T-helper 2 cell treated with Interferon-gamma antibody and Interleukin-4, amounts not matched to agents 5 μg/mL and 100 μg/mL, for 36 hours (primary cell): ENCODE measurements at regions not wholly inside any gene's neighbourhood (a gene's known extent, or its start where the extent isn't known, plus 50 kb on each side); places are given as distances from the start of the nearest gene placed in this dataset.
"Not testable (repeated sequence)": the region's sequence is repeated elsewhere in the genome, so short reads cannot be mapped to it uniquely, and the experiment has no call there.

Source experiments
- DNase-seq: peaks from one replicate; pipeline ENCODE4 v3.0.0; 2021; ENCODE audit warnings: low spot score
- H3K27ac Mint-ChIP-seq: one replicate; pipeline ENCODE4 v1.8.0; 2021; ENCODE audit warnings: mild to moderate bottlenecking, mixed read lengths
- H3K27me3 Mint-ChIP-seq: one replicate; pipeline ENCODE4 v1.8.0; 2021; ENCODE audit warnings: low read depth, mixed read lengths
- H3K36me3 Mint-ChIP-seq: one replicate; pipeline ENCODE4 v1.8.0; 2021; ENCODE audit warnings: low read depth, mixed read lengths
- H3K4me1 Mint-ChIP-seq: one replicate; pipeline ENCODE4 v1.8.0; 2021; ENCODE audit warnings: low read depth, mixed read lengths
- H3K4me3 Mint-ChIP-seq: one replicate; pipeline ENCODE4 v1.8.0; 2022; ENCODE audit warnings: mild to moderate bottlenecking, moderate library complexity, mixed read lengths
- H3K9me3 Mint-ChIP-seq: one replicate; pipeline ENCODE4 v1.8.0; 2021; ENCODE audit warnings: mixed read lengths

DNA sequence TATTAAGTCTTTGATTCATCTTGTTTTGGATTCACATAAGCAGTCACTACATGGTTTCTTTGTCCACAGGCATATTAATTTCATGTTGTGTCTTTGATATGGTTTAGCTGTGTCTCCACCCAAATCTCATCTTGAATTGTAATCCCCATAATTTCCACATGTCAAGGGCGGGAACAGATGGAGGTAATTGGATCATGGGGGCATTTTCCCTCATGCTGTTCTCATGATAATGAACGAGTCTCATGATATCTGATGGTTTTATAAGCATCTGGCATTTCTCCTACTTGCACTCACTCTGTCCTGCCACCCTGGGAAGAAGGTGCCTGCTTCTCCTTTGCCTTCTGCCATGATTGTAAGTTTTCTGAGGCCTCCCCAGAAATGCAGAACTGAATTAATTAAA, 1811.2 kb upstream of the PCDH10 start:
- no peak for DNase-seq
- Mint-ChIP-seq H3K36me3 (no peaks in the 10 kb centered on the region), H3K9me3 (no peaks in the 10 kb centered on the region), H3K4me3 (no peak overlapping the region), H3K27me3 (no peaks in the 10 kb centered on the region), H3K27ac (no peak overlapping the region), H3K4me1 (no peaks in the 10 kb centered on the region)

DNA sequence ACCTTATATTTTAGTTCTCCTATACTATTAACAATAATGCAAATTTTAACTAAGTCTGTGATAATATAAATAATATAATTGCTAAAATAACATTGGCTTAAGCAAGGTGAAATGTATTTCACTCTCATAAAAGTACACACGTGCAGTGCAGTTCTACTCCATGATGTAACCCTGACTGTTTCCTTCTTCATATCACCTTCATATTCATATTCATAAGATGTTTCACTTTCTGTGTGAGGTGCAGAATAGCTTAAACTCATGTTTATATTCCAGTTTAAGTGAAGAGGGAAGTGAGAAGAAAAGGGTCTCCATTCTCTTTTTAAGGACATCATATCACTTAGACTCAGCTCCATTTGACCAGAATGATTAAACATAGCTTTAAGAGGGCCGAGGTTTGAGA, 1810.0 kb upstream of the PCDH10 start:
- Mint-ChIP-seq H3K36me3 (no peaks in the 10 kb centered on the region), H3K4me3 (no peak overlapping the region), H3K4me1 (no peaks in the 10 kb centered on the region), H3K27me3 (no peaks in the 10 kb centered on the region), H3K9me3 (no peaks in the 10 kb centered on the region), H3K27ac (no peak overlapping the region)
- DNase-seq, result no peak

DNA sequence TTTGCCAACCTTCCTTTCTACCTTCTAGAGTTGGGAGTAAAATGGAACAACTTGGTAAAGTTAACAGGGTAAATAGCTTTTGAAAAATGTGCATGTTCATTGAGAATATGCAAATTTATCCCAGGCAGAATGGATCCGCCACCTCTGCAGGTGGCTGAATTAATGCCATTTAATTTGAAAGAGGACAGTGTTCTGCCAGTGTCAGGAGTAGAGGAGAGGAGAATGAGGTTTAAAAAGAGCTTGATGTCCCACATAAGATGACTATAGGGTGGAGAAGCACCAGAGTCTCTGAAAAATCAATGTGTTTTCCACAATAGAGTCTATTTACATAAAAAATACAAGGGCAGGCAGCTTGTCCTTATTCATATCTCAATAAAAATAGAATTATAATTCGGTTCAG, 1804.3 kb upstream of the PCDH10 start:
- no peak overlapping the region for H3K4me3 Mint-ChIP-seq
- DNase-seq, result no peak
- no peaks in the 10 kb centered on the region for H3K27me3 Mint-ChIP-seq
- peaks cover 3% of the 10 kb centered on the region for H3K9me3 Mint-ChIP-seq
- H3K4me1 Mint-ChIP-seq, result no peaks in the 10 kb centered on the region
- H3K27ac Mint-ChIP-seq, result no peak overlapping the region
- no peaks in the 10 kb centered on the region for H3K36me3 Mint-ChIP-seq

DNA sequence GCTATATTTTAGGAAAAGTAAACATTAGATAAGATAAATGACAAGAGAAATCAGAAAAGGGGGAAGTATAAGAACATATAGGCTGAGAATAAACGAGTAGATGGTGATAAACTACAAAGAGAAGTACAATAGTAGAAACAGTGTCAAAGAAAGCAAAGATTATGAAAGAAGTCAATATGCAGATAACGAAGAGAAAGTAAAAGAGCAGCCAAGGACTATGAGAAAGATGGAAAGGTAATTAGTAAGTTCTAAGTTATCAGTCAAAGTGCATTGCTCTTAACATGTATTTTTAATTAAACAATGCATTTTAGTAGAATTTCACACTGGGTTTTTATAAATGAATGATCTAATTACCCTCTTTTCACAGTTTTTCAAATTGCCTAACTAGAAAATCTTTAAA, 1801.3 kb upstream of the PCDH10 start:
- Mint-ChIP-seq H3K9me3 (peaks cover 14% of the 10 kb centered on the region), H3K4me3 (no peak overlapping the region), H3K36me3 (no peaks in the 10 kb centered on the region), H3K27me3 (no peaks in the 10 kb centered on the region), H3K4me1 (no peaks in the 10 kb centered on the region), H3K27ac (no peak overlapping the region)
- no peak for DNase-seq

DNA sequence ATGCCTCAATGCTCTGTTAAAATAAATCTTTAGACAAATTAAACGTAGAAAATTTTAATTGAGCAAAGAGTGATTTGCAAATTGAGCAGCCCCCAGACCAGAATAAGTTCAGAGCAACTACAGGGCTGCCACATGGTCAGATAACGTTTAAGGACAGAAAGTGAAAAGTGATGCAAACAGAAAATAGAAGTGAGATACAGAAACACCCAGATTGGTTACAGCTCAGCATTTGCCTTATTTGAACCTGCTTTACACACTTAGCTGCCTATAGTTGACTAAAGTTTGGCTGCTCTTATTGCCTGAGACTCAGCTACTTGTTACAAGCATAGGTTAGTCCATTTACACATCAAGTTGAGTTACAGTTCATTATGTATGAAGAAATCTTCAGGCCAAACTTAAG, 1800.8 kb upstream of the PCDH10 start:
- Mint-ChIP-seq H3K27me3 (no peaks in the 10 kb centered on the region), H3K4me3 (no peak overlapping the region), H3K27ac (no peak overlapping the region), H3K36me3 (no peaks in the 10 kb centered on the region), H3K9me3 (peaks cover 17% of the 10 kb centered on the region), H3K4me1 (no peaks in the 10 kb centered on the region)
- DNase-seq, result no peak

DNA sequence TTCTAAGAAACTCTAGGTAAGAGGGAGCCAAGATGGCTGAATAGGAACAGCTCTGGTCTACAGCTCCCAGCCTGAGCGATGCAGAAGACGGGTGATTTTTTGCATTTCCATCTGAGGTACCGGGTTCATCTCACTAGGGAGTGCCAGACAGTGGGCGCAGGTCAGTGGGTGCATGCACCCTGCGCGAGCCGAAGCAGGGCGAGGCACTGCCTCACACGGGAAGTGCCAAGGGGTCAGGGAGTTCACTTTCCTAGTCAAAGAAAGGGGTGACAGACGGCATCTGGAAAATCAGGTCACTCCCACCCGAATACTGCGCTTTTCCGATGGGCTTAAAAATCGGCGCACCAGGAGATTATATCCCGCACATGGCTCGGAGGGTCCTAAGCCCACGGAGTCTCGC, 1796.7 kb upstream of the PCDH10 start:
- not testable (repeated sequence) for H3K27me3 Mint-ChIP-seq, H3K27ac Mint-ChIP-seq, H3K36me3 Mint-ChIP-seq, H3K4me1 Mint-ChIP-seq, H3K4me3 Mint-ChIP-seq, DNase-seq
- H3K9me3 Mint-ChIP-seq, result peaks cover 16% of the 10 kb centered on the region

DNA sequence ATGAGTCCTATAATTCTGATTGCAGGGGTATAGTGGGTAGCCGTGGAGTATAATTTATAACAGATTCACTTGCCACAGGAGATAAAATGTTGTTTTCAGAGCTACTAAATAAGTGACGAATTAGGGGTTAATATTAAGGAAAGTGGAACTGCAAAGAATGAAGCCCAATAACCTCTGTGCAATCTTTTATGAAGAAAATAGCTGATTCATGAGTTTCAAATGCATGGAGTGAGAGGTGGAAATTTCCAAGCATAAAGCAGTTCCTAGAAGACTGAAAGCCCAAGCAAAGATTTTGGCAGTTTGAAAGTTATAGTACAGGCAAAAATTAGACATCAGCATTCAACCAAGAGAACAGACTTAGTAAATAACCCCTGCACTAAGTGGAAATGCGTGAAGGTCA, 1782.4 kb upstream of the PCDH10 start:
- no peaks in the 10 kb centered on the region for H3K36me3 Mint-ChIP-seq
- no peaks in the 10 kb centered on the region for H3K27me3 Mint-ChIP-seq

DNA sequence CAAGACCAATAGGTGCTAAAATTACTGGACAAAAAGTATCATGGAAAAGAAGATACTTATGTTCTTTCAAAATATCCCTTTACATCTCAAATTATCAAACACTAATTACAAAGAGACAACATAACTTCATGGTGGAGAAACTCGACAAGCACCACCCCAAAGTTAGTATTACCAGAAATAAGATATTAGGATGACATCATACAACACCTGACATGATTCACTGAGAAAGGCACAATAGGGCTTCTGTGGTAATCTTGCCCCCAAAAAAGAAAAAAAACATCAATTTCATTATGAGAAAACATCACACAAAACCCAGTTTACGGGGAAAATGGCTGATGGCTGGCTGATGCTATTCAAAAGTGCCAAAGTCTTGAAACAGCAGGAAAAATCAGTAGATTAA, 1781.7 kb upstream of the PCDH10 start:
- Mint-ChIP-seq H3K4me1 (no peaks in the 10 kb centered on the region), H3K27ac (no peak overlapping the region), H3K9me3 (no peaks in the 10 kb centered on the region), H3K36me3 (no peaks in the 10 kb centered on the region), H3K27me3 (no peaks in the 10 kb centered on the region), H3K4me3 (no peak overlapping the region)
- no peak for DNase-seq

More for the DNA sequence above, 1782.4 kb upstream of the PCDH10 start:
- no peak for DNase-seq
- no peaks in the 10 kb centered on the region for H3K9me3 Mint-ChIP-seq
- H3K27ac Mint-ChIP-seq, result no peak overlapping the region
- H3K4me1 Mint-ChIP-seq, result no peaks in the 10 kb centered on the region
- no peak overlapping the region for H3K4me3 Mint-ChIP-seq

DNA sequence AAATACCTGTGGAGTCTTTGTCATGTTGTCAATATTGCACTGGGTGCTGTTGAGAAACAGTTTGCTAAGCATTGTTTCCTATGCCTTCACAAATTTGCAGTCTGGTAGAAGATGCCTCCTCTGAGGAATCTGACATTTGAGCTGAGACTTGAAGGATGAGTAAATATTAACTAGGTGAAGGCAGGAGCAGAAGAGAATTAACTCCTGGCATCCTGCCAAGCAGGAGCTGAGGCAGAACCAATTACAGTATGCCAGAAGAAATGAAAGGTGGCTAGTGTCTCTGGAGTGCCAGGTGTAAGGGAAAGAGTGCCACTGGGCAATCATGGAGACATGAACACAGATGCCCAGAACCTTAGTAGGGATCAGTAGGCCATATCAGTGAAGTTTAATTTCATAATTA, 1778.2 kb upstream of the PCDH10 start:
- H3K4me3 Mint-ChIP-seq, result no peak overlapping the region
- DNase-seq, result no peak
- H3K9me3 Mint-ChIP-seq, result no peaks in the 10 kb centered on the region
- no peak overlapping the region for H3K27ac Mint-ChIP-seq
- no peaks in the 10 kb centered on the region for H3K27me3 Mint-ChIP-seq
- no peaks in the 10 kb centered on the region for H3K4me1 Mint-ChIP-seq
- H3K36me3 Mint-ChIP-seq, result no peaks in the 10 kb centered on the region

DNA sequence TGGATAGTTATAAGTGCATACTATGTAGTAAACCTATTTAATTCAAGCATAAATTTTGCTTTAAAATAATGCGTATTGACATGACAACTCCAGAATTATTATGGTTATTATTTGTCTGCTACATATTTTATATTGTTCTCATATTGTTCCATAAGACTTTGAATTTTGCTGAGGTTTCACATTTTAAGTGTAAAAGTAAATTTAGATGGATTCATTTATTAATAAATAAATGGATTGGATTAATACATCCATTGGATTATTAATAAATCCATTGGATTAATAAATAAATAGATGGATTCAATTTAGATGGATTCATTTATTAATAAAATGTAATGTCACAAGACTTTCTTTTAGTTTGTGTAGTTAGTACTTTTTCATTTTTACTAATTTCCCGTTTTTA, 1768.0 kb upstream of the PCDH10 start:
- H3K27ac Mint-ChIP-seq, result no peak overlapping the region
- no peaks in the 10 kb centered on the region for H3K27me3 Mint-ChIP-seq
- H3K36me3 Mint-ChIP-seq, result no peaks in the 10 kb centered on the region
- no peaks in the 10 kb centered on the region for H3K4me1 Mint-ChIP-seq
- H3K9me3 Mint-ChIP-seq, result peaks cover 19% of the 10 kb centered on the region
- H3K4me3 Mint-ChIP-seq, result no peak overlapping the region
- no peak for DNase-seq

DNA sequence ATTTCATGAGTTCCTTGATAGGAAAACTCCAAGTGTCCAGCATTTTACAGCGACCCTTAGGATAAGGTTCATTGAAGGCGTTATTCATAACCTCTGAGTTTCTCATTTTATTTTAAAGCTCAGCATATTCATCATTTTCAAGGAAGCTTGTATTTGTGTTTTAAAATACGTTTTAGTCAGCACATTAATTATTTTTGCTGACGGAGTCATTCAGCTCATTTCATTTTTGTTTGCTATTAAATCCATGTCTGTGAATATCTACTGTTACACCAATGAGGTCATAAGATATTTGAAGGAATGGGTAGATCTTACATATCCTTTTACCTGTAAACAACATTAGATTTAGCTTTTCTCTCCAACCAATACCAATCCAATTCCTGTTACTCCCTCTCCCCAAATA, 1766.3 kb upstream of the PCDH10 start:
- H3K27ac Mint-ChIP-seq, result no peak overlapping the region
- no peak overlapping the region for H3K4me3 Mint-ChIP-seq
- no peak for DNase-seq
- peaks cover 22% of the 10 kb centered on the region for H3K9me3 Mint-ChIP-seq
- no peaks in the 10 kb centered on the region for H3K27me3 Mint-ChIP-seq
- no peaks in the 10 kb centered on the region for H3K36me3 Mint-ChIP-seq
- no peaks in the 10 kb centered on the region for H3K4me1 Mint-ChIP-seq

DNA sequence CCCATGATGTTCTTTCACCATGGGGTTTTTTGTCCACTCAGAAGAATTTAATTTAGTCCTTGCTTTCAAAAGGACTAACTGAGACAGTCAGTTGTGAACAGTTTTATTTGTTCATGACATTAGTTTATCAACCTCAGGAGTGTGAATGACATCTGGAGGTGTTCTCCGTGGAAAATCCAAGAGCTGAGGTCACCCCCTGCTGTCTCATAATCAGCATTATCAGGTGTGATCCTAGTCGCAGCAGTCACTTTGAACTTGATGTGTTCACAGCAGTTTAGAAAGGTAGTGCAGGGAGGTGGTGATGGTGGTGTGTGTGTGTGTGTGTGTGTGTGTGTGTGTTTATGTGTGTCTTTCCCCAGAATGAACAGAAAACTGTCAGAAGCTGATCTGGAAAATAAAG, 1760.8 kb upstream of the PCDH10 start:
- Mint-ChIP-seq H3K4me1 (no peaks in the 10 kb centered on the region), H3K36me3 (no peaks in the 10 kb centered on the region), H3K4me3 (no peak overlapping the region), H3K27ac (no peak overlapping the region), H3K9me3 (peaks cover 10% of the 10 kb centered on the region), H3K27me3 (no peaks in the 10 kb centered on the region)
- no peak for DNase-seq

DNA sequence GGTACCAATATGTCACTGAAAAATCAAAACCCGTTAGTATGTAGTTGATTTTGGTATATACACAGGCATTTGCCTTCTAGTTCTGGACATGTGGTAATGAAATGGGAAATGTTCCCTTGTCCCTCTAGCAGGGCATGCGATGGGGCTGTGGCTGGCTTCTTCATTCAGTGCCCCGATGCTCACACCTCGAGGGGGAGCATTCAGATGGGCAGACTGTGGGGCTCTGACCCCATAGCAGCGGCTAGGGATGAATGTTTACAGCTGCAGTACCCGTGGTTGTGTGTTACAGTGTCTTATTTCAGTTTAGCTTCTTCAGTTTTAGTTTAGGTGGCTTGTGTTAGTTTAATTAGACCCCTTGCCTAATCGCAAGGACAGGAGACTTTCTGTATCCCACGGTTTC, 1741.0 kb upstream of the PCDH10 start:
- H3K4me3 Mint-ChIP-seq, result no peak overlapping the region
- peaks cover 6% of the 10 kb centered on the region for H3K9me3 Mint-ChIP-seq
- H3K36me3 Mint-ChIP-seq, result no peaks in the 10 kb centered on the region
- H3K27ac Mint-ChIP-seq, result no peak overlapping the region
- no peaks in the 10 kb centered on the region for H3K27me3 Mint-ChIP-seq
- no peaks in the 10 kb centered on the region for H3K4me1 Mint-ChIP-seq
- no peak for DNase-seq

DNA sequence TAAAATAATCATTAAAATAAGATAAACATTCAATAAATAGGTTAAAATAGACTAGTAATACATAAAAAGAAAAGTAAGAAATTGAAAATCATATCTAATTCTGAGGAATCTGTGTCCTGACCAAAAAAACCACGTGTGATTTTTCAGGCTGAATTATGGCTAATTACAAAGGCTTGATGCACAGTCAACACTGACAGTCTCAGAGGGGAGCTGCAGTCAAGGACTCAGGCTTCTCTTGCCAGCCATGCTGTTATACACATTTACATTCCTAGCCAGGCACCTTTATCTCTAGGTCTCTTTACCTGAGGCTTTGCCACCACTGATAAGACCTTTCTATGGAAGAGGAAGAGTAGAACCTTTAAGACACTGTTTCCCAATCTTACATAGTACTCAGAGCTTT, 1737.7 kb upstream of the PCDH10 start:
- H3K4me3 Mint-ChIP-seq, result no peak overlapping the region
- no peaks in the 10 kb centered on the region for H3K27me3 Mint-ChIP-seq

DNA sequence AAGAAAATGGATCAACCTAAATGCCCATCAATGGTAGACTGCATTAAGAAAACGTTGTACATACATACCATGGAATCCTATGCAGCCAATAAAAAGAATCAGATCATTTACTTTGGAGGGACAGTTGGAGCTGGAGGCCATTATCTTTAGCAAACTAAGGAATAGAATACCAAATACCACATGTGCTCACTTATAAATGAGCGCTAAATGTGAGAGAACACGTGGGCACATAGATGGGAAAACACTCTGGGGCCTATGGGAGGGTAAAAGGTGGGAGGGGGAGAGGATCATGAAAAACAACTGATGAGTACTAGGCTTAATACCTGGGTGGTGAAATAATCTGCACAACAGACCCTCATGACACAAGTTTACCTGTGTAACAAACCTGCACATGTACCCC, 1729.9 kb upstream of the PCDH10 start:
- no peak overlapping the region for H3K4me3 Mint-ChIP-seq
- peaks cover 11% of the 10 kb centered on the region for H3K9me3 Mint-ChIP-seq
- no peaks in the 10 kb centered on the region for H3K27me3 Mint-ChIP-seq

More for the DNA sequence above, 1737.7 kb upstream of the PCDH10 start:
- Mint-ChIP-seq H3K9me3 (peaks cover 10% of the 10 kb centered on the region), H3K27ac (no peak overlapping the region), H3K36me3 (no peaks in the 10 kb centered on the region), H3K4me1 (no peaks in the 10 kb centered on the region)
- DNase-seq, result no peak

More for the DNA sequence above, 1729.9 kb upstream of the PCDH10 start:
- DNase-seq, result no peak
- Mint-ChIP-seq H3K27ac (no peak overlapping the region), H3K36me3 (no peaks in the 10 kb centered on the region), H3K4me1 (no peaks in the 10 kb centered on the region)
